ENCODE measurements at regions not wholly inside any gene's neighbourhood (a gene's known extent, or its start where the extent isn't known, plus 50 kb on each side); places are given as distances from the start of the nearest gene placed in this dataset.
"Not testable (repeated sequence)": the region's sequence is repeated elsewhere in the genome, so short reads cannot be mapped to it uniquely, and the experiment has no call there.

GRCh38 chr3:21237638-21238037 is 513.4 kb downstream of the ZNF385D start:
- DNase-seq: no peak

- no peak for DNase-seq
These were observed 515.5 kb downstream of the ZNF385D start for GRCh38 chr3:21235491-21235890.

DNA sequence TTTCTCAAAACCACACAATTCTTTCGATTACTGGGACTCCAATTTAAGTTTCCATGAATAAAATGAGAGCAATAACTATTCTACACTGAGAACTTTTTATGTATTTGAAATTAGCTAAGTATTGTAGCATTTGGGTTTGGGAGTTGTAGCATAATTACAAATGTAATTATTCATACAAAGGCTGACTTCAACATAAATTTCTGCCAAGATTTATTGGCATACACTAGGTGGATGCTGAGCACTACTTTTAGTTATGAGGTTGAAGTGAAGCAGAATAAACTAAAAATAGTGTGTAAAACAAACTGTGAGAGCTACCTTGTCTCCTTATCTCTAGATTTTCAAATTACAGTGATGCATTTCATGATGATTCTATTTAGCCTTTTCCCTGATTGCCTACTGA is 516.1 kb downstream of the ZNF385D start:
- DNase-seq: no peak

DNA sequence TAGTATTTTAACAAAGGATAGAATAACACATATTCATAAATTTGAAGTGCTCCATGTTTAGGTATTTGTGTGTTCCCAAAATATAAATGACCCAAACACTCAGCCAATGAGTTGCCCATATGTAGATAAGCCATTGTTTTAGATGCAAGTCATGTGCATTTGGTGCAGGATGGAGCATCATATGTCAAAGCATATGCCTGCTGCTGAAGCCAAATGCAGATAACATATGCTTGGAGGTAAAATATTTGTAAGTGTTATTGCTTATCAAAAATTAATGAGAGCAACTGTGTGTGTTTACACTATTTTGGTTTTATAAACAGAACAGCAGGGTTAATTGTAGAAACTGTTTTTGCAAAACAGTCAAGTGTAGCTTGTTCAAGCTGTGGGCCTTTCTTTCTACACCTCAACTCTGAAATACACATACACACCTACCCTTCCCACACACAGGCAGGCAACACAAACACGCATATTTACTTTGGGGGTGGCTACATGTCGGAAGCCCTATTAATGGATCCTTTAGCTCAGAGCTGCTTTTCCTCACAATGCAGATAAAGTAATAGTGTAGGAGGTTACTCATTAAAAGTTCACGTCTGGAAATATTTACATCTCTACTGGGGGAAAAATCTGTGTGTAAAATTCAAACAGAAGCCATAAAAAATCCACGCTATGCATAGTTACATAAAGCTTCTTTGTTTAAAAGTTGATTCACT is 521.4 kb downstream of the ZNF385D start:
- peak; percentile 40 for DNase-seq

GRCh38 chr3:21226086-21226485 is 524.9 kb downstream of the ZNF385D start:
- DNase-seq: no peak

DNA sequence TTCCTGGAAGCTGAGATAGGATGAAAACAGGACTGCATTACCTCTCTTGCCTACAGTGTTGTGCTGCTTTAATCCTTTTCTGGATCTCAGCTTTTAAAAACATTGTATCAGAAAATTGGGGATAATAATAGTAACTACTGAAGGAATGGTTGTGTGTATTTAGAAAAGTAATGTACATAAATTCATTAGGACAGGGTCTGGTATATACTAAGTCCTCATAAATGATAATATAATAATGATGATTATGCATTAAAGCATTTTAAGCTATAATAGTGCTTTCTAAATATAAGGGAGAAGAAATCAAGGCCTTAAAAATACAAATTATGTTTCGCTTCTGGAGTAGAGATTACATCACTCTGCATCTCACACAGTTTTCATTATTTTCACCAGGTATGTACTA is 530.1 kb downstream of the ZNF385D start:
- no peak for DNase-seq

DNA sequence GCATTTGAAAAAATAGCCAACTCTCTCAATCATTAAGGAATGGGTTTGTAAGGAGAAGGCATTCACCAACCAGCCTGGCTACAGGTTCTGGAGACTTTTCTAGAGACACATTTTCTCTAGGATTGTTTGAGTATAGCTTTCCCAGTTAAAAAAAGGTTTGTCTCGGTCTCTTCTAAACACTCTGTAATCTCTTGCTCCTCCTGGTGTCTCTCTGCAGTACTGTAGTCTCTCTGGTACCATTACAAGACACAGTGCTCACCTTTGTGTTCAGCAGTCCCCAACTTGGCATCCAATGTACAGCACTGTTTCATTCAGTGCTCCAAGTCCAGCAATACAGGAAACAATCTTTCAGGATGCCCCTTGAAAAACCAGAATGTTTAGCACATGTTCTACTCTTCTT is 534.4 kb downstream of the ZNF385D start:
- no peak for DNase-seq

DNA sequence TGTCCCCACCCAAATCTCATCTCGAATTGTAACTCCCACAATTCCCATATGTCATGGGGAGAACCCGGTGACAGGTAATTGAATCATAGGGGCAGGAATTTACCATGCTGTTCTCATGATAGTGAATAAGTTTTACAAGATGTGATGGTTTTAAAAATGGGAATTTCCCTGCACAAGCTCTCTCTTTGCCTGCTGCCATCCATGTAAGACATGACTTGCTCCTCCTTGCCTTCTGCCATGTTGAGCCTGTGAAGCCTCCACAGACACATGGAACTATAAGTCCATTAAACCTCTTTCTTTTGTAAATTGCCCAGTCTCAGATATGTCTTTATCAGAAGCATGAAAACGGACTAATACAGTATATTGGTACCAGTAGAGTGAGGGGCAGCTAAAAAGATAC is 546.9 kb downstream of the ZNF385D start:
- not testable (repeated sequence) for DNase-seq

DNA sequence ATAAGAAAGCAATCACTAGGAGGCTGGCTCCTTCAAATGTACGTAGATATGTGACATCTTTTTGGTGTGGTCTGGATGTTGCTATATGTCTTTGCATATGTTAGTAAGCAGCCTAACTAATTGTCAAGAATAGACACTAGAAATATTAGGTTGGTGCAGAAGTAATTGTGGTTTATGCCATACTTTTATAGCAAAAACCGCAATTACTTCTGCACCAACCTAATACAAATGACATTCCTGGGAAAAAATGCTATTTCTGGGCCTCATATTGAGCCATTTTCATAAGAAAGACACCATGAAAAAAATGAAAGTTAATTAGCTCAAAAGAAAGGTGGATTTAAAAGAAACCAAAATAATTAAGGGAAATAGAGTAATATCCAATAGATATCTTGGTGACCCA is 555.8 kb downstream of the ZNF385D start:
- DNase-seq: no peak

- not testable (repeated sequence) for DNase-seq
These were observed 557.0 kb downstream of the ZNF385D start for GRCh38 chr3:21194036-21194435.

DNA sequence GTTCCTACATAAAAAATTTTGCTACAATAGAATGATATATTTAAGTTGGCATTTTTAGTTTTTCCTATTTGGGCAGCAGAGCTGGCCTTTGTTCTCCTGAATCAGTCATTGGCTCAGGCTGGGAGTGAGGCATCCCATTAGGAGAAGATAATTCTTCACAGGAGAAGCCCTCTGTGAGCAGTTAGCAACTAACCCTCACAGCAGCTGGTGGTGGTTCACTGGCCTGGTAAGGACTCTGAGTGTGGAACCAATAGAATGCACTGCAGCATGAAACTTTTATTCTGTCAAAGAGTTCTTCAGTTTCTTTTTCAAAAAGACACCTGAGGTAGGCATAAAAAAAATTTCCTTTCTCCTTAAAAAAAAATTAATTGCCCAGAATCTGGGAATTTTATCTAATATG is 562.6 kb downstream of the ZNF385D start:
- no peak for DNase-seq

DNA sequence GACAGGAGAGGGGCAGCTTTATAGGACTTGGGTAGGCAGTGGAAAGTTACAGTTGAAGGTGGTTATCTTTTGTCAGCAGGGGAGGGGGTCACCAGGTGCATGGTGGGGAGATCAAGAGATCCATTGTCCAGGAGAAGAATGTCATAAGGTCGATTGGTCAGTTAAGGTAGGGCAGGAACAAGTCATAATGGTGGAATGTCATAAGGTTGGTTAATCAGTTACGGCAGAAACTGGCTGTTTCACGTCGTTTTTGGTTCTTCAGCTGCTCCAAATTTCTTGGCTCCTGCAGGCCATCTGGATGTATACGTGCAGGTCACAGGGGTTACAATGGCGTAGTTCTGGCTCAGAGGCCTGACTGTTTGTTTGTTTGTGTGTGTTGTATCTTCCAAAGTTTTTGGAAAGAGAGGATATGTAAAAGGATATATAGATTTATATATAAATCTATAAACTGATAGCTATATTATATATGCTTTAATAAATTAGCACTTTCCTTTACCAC is 565.1 kb downstream of the ZNF385D start:
- no peak for DNase-seq

- no peak for DNase-seq
These were observed 576.5 kb downstream of the ZNF385D start for GRCh38 chr3:21174461-21174860.

GRCh38 chr3:21170964-21171363 is 580.0 kb downstream of the ZNF385D start:
- no peak for DNase-seq

- no peak for DNase-seq
These were observed 581.1 kb downstream of the ZNF385D start for GRCh38 chr3:21169948-21170347.

GRCh38 chr3:21168471-21168870 is 582.5 kb downstream of the ZNF385D start:
- DNase-seq: no peak

DNA sequence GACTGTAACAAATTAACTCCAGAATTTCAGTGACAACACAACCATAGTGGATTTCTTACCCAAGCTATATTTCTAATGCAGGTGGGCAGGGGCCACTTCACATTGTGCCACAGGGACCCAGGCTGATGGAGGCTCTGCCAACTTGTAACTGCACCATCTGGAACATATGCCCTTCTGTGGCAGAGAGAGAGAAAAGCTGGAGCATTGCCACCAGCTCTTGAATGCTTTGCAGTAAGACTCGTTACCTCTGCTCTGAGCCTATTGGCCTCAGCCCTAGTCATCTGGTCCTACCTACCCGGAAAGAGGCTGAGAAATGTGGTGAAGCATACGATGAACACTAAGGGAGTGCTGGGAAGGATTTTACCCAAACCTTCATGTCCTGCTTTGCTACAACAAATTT is 587.1 kb downstream of the ZNF385D start:
- DNase-seq: peak; percentile 79

GRCh38 chr3:21159543-21159906 is 591.5 kb downstream of the ZNF385D start:
- no peak for DNase-seq

GRCh38 chr3:21158861-21159542 is 592.0 kb downstream of the ZNF385D start:
- peak; percentile 6 for DNase-seq

- DNase-seq: no peak
These were observed 596.1 kb downstream of the ZNF385D start for GRCh38 chr3:21154911-21155310.

DNA sequence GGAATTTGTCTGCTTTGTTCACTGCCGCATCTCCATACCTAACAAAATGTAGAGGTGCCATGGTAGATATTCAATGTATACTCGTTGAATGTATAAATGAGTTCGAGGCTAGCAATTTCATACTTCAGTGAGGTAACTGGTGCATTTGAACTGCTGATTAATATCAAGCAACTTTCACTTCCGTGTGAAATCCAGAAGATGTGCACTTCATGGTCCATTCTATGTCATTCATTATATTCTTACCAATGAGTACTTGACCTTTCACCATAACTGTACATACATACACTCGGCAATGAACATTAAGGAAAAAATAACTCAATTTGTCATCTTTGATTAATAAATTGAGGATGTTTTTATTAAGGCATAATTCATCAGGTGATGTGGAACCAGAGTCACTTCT is 598.5 kb downstream of the ZNF385D start:
- no peak for DNase-seq

DNA sequence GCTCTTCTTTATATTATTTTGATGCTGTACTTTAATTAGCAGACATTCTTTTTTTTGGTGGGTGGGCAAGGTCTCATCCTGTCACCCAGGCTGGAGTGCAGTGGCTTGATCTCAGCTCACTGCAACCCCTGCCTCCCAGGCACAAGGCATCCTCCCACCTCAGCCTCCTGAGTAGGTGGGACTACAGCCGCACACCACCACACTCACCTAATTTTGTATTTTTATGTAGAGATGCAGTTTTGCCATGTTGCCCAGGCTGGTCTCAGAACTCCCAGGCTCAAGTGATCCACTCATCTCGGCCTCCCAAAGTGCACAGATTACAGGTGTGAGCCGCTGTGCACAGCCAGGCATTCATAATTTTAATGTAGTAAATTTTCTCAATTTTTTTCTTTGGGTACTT is 608.1 kb downstream of the ZNF385D start:
- no peak for DNase-seq

DNA sequence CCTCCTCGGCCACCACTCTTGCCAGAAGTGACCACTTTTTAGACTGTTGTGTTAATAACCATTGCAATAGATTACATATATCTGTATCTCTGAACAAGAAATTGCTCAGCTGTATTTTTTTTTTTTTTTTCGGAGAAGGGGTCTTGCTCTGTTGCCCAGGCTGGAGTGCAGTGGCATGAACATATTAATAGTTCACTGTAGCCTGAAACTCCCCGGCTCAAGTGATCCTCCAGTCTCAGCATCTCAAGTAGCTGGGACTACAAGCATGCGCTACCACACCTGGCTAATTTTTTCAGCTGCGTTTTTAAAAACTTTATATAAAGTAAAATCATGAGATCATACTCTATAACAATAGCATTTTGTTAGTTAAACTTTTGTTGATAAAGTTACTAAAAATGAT is 609.0 kb downstream of the ZNF385D start:
- no peak for DNase-seq

DNA sequence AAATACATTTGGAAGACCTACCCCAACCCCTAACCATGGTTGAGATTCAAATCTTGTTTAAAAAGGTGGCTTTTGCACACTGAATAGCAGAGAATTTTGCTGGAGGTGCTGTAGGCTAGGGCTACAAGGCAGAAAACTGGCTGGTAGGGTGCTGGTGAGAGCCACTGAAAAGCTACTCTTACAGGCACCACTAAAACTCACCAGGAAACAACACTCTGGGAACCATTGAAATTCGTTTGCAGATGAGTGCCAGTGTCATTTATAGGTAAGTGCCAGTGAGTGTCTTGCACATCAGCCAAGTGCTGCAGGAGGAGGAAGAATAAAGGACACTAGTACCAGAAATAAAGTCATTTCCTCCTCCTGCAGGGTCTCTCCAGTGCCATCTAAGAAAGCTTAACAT is 610.2 kb downstream of the ZNF385D start:
- no peak for DNase-seq

- no peak for DNase-seq
These were observed 612.9 kb downstream of the ZNF385D start for GRCh38 chr3:21138085-21138484.
